ENCODE measurements at regions not wholly inside any gene's neighbourhood (a gene's known extent, or its start where the extent isn't known, plus 50 kb on each side); places are given as distances from the start of the nearest gene placed in this dataset.
A peak's percentile ranks its signal among the peaks of the same experiment; 100 is the strongest.
"Not testable (repeated sequence)": the region's sequence is repeated elsewhere in the genome, so short reads cannot be mapped to it uniquely, and the experiment has no call there.

DNA sequence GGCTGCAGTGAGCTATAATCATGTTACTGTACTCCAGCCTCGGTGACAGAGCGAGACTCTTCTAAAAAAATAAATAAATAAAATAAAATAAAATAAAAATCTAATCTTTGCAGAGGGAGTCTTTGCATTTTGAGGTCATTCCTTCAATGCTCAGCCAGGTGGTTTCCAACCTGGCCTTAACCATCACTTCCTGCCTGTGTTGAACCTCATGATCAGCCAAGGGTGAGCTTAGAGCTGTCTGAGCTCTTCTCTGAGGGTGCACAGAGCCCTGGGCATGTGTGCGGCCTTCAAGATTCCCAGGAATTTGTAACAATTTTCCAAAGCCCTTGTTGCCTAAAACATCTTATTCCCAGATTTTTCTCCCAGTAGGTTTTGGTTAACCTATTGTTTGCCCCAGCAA, 94.3 kb downstream of the KCNJ12 start:
- not testable (repeated sequence) for DNase-seq (ENCODE audit: low read depth)

DNA sequence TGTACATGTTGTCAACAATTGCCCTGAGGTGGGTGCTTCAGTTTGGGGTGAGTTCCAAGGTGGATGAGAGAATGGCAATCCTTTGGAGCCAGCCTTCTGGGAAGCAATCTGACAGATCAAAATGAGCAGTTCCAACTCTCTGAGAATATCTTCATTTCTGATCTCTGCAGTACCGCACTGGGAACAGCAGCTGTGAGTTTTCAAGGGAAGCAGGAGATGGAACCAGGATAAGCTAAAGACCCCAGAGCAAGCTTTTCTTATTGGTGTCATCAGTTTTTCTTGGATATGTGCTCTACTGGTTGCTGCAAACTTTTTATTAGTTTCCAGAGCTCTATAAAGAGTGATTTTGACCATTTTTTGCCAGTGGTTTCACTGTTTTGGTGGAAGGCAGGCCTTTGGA, 94.7 kb downstream of the KCNJ12 start:
- no peak for DNase-seq (ENCODE audit: low read depth)

DNA sequence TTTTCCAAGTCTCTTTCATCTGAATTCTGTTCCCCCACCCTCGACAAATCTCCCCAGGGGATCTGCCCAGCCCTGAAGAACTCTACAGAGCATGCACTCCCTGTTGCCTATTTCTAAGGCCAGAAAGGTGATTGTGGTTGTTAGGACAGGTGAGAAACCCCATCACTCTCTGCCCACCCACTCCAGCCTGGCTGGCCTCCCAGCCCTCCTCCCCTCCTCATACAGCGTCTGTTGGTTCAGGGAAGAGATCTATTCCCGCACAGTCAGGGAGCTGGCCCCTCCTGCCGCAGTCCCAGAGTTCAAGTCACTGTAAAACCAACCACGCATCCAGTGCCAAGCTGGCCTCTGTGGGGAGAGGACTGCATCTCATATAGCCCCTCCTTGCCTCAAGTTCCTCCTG, 98.7 kb downstream of the KCNJ12 start:
- DNase-seq (ENCODE audit: low read depth) = no peak

DNA sequence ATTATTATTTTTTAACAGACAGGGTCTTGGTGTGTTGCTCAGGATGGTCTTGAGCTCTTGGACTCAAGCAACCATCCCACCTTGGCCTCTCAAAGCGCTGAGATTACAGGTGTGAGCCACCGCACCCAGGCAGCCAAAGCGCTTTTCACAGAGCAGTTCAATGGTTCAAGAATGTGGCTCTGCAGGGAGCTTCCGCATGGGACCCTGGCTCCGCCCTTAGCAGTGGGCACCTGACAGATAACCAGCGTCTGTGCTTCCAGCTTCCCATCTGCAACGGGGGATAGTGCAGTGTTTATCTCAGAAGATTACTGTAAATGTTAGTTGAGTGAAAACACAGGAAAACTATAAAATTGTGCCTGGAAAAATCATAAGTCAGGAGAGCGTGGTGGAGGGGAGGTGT, 99.4 kb downstream of the KCNJ12 start:
- no peak for DNase-seq (ENCODE audit: low read depth)

DNA sequence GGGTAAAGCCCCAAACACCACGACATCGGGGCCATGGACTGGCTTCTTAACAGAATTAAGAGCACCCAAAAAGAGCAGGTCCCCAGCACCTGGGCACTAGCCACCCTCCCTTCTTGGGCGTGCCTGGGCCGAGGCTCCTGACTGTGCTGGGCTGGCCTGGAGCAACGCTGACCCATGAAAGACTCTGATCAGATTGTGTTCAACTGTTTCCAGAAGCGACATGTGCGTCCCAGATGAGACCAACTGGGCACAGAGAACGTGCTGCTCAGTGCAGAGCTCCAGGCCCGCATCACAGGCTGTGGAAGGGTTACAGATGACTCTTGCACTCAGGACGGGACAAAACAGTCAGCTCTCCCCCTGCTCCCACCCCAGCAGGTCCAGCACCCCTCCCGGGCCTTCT, 100.7 kb downstream of the KCNJ12 start:
- no peak for DNase-seq (ENCODE audit: low read depth)

DNA sequence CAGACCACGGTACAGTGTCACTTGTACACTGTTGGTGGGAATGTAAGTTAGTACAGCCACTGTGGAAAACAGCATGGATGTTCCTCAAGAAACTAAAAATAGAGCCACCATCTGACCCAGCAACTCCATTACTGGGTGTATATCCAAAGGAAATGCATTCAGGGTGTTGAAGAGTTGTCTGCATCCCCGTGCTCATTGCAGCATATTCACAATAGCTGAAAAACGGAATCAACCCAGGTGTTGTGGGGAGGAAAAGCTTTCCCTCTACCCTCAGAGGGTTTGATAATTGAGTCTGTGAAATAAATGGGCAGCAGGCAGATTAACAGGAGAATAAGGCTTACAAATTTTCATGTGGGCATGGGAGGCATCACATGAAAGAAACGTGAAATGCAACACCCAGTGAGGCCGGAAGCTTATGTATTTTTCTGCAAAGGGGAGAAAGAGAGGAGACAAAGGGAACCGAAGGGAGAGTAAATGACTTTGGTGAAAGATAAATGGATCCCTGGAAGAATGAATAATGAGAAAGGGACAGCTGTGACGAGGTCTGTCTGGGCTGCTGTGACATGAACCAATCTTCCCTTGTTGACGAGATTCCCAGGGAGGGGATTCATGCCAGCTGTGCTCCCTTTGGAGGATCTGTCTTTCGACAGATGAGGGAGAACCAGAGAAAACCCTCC, 106.2 kb downstream of the KCNJ12 start:
- DNase-seq (ENCODE audit: low read depth) = no peak

DNA sequence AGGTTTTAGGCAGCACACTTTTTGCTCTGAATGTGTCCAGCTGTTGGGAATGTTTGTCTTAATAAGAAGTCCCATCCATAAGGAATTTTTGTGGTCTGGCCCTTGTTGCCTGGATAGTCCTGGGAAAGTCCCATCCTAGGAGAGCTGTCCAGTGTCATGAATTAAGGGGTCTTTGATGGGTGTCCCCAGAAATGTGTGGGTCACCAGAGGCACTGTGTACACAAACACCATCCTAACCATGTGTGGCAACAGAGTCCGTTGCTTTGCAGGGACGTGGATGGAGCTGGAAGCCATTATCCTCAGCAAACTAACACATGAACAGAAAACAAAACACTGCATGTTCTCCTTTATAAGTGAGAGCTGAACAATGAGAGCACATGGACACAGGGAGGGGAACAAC, 111.9 kb downstream of the KCNJ12 start:
- DNase-seq (ENCODE audit: low read depth) = not testable (repeated sequence)

DNA sequence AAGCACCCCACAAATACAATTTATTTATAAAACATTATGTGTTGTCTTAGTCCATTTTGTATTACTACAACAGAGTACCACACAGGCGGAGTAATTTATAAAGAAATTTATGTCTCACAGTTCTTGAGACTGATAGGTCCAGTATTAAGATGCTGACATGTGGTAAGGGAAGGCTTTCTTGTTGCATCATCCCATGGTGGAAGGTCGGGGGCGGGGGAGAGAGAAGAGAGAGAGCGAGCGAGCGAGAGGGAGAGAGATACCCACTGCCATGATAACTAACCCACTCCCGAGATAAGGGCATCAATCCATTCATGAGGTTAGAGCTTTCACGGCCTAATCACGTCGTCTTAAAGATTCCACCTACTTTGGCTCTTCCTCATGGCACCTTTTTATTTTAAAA, 117.8 kb downstream of the KCNJ12 start:
- no peak for DNase-seq (ENCODE audit: low read depth)

DNA sequence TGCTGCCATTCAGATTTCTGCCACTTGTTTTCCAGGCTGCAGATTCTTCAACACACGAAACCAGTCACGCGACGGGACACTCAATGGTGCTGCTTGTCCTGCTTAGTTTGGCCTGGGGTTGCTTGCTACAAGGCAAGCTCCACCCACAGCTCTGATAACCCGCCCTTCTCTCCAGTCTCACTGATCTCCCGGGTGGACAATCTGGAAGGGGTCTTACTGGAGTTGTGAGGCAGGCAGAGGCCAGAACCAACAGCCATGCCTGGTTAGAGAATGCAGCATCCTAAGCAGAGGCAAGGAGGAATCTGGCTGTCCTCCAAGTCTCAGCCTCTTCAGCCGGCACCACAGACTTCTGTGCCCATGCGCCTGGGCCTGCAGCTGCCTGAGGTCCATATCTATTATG, 119.1 kb downstream of the KCNJ12 start:
- DNase-seq (ENCODE audit: low read depth) = no peak

DNA sequence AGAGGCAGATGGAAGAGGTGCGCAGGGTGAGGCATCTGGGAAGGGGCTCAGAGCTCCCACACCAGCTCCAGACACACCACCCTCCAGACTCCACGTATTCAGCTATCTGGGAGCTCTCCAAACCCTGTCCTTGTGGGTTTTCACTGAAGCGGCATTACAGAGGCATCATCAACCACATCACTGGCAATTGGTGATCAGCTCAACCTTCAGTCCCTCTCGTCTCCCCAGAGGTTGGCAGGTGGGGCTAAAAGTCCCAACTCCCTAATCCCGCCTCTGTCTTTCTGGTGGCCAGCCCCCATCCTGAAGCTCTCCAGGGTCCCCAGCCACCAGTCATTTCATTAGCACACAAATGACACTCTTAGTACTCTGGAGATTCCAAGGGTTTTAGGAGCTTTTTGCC, 123.9 kb downstream of the KCNJ12 start:
- DNase-seq (ENCODE audit: low read depth) = no peak

DNA sequence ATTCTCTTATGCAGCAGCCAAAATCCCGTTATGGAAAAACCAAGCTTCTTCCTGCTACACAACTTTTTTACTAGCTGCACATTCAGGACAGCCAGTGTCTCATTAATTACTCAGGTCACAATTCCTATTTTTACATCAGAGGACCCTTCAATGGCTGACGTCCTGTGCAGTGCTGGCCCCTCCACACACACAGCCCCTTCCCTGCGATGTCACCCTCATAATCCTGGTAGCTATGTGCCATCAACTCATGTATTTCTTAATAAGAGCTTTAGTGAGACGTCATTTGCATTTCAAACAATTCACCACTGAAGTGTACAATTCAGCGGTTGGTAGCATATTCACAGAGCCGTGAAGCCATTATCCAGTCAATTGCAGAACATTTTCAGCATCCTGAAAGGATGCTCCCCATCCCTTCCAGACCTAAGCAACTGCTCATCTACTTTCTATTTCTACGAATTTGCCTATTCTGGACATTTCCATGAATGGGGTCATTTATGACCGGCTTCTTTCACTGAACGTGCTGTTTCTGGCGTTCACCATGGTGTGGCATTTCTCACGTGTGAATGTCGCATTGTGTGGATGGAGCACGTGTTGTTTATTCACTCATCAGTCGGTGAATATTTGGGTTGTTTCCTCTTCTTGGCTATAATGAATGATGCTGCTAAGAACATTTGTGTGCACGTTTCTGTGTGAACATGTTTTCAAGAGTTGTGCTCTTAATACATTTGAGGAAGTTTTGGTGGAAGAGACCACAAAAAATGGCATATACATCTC, 126.0 kb downstream of the KCNJ12 start:
- DNase-seq (ENCODE audit: low read depth) = not testable (repeated sequence)

DNA sequence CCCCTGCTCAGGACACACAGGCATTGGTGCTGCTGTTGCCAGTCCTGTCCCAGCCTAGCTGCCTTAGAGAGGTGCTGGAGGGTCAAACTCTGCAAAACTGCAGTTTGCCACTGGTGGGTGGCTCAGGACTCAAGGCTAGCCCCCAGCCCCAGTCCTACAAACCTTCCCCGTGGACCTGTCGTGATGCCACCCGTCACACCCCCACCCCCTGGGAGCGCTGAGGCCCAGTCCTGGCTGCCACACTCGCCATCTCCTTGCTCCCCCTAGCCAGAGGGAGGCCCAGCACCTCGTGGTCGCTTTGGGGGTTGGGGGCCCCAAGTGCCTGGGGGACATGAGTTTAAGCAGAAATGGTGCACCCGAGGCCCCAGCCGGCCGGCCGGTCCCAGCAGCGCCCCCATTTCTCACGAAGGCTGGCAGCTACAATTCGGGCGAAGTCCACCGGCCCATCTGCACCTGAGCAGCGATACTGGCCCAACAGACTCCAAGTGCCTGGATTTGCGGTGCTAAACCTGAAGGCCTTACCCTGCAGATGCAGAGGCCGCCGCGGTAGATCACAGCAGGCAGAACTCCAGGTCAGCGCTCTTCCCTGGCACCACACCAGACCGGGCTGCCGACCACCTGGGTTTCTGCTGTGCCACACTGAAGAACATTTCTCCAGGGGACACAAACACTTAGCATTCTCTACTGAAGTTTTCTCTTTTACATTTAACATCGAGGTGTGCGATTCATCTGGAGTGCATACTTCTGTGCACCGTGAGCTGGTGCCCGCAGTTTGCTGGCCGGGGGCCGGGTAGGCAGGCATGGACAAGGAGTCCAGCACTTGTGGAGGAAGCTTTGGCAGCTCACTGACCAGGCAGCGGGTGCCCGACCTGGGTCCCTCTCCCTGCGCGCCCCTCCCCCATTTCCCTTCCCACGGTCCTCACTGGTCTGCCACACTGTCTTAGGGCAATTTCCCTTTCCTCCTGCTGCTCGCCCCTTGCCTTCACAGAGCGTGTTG, 130.0 kb downstream of the KCNJ12 start:
- no peak for DNase-seq (ENCODE audit: low read depth)

DNA sequence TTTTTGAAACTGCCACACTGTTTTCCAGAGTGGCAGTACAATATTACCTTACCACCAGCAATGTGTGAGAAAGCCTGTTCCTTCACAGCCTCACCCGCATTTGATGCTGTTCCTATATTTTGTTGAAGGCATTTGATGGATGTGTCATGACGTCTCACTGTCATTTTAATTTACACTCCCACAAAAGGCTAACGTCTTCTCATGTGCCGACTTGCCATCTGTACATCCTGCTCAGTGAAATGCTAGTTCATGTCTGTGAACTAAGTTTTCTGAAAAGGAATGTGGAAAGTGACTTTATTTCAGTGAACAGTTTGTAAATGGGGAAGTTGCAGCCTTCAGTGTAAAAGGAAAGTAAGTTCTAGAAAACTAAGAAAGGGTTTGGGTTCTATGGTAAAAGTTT, 131.6 kb downstream of the KCNJ12 start:
- DNase-seq (ENCODE audit: low read depth) = not testable (repeated sequence)

DNA sequence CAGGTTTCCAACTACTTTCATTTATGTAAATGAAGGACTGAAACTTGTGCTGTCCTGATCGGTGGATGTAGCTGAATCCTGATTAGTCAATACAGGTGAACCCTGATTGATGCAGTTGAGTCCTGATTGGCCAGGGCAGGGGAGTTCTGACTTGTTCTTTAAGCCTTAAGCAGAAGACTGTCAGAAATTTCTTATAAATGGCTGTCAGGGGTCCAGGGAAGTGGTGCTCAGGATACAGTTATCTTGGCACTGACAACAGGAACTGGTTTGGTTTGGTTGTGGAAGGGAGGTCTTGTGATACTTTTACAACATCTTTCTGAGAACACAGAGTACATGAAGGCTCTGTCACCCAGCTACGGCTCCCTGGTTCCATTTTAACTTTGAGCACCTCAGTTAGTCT, 132.1 kb downstream of the KCNJ12 start:
- DNase-seq (ENCODE audit: low read depth) = no peak

DNA sequence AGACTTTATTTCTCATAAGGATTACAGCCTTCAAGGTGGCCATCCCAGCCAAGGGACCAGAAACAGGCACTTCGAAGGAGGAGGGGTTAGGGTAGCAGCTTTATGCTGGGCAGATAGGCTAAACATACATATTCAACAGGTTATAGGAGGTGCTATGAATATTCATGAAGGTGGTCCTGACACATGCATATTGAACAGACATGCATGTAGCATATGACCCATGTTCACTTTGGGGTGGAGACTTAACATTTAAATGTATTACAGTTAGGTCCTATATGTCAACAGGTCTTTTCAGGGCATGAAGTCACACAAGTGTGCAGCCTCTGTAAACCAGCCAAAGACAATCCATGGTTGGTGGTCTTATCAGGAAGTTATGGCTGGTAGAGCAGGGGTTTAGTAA, 133.2 kb downstream of the KCNJ12 start:
- DNase-seq (ENCODE audit: low read depth) = not testable (repeated sequence)

DNA sequence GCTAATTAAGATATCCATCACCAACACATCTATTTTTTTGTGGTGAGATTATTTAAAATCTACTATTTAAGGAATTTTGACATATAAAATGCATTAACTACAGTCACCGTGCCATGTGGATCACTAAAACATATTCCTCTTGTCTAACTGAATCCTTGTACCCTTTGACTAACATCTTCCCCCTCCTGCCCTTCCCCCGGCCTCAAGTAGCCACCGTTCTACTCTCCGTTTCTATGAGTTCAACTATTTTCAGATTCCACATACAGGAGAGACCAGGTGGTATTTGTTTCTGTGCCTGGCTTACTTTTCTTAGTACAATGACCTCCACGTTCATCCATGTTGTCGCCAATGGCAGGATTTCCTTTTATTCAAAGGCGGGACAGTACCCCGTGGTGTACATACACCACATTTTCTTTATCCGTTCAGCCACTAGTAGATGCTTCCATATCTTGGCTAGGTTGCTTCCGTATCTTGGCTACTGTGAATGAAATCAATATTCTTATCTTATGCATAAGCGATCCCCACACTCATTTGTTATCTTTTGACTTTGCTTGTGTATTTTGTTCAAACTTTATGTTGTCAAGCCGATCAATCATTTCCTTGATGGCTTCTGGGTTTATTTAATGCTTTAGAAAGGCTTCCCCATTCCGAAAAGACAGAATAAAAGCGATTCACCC, 134.7 kb downstream of the KCNJ12 start:
- no peak for DNase-seq (ENCODE audit: low read depth)

DNA sequence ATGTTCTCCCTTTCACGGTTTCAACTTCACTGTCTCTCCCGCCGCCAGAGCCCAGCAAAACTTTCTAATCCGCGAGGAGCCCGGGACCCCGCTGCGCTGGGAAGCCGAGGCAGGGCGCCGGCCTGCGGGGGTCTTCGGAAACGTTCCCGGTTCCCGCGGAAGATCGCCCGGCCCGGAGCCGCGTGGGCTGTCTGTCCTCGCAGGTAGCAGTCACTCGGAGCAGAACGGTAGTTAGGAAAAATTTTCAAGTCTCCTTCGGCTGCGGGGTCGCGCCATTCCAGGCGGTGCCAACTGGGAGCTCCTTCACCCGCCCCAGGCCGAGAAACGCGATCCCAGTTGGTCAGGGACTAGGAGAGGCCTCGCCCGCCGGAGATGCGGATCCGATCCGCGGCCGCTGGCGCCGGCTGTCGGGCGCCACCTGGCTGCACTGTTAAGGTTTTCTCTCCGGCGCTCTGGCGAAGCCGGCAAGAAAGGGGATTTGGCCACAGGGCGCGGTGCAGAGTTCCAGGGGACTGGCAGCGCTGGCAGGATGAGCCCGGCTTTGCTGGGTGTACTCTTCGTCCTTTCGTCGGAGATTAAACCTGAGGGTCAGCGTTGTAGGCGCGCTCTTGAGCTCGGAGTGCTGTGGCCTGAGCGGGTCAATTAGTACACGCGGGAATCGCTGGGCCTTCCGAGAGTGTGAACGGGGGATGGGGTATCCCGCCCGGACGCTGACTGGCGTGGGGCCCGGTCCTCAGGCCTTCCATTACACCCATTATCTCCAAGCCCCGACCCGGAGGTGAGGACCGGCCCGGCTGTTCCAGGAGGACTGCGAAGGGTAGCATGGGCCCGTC, 135.4 kb downstream of the KCNJ12 start:
- DNase-seq (ENCODE audit: low read depth) = peak; percentile 56

DNA sequence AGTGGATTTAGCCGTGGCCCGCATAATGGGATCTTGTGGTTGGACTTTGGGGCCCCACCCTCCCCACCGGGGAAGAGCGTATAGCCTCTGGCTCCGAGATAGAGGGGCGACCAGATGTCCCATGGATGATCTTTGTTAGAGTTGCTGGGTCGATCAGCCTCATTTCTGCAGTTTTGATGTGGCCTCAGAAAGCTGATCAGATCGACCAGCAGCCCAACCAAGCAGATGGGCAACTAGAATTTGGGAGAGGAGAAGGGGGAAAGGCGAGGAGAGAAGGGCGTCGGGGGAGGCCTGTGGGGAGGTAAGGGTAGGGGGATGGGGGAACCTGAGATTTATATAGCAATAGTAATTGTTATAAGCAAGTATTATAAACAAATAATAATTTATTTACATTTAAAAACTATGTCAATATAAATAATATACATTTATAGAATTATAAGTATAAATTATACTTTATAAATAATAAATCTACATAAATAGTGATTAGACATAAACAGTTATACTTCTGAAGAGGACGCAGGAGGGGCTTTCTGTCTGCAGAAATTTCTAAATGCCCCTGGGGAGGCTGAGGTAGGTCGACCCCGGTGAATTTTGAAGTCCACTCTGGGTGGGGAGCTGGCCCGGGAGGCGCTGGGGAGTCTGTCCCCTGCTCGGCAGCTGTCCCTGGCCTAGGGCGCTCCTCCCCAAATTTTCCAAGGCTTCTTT, 136.3 kb downstream of the KCNJ12 start:
- DNase-seq (ENCODE audit: low read depth) = no peak

DNA sequence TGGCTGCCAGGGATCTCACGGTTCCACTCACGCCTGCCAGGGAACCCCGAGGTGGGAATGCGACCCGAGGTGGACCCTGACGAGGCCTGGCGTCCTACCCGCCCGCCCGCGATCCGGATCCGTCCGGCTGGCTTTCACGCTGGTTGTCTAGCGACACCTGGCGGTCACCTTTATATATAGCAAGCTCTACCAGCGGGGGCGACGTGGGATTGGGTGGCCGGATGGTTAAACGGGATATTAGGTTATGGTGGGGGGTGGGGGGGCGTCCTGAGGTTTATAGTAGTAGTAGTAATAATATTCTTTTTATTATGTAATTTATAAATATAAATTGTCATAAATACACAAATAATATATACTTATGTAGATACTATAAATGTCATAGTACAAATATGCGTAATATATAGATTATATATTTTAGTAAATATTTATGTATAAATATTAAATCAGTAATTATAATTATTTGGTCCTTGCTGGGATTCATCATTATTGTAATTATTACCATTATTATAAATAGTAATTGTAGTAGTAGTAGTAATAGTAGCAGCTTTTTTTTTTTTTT, 136.9 kb downstream of the KCNJ12 start:
- peak; percentile 36 for DNase-seq (ENCODE audit: low read depth)

Data from HT1080 (cell line).